Stimulated activated CD8-positive, alpha-beta memory T cell treated with anti-CD3 and anti-CD28 coated beads, Interleukin-12 subunit alpha, Interleukin-12 subunit beta, amount 100 ng/mL, for 24 hours (primary cell): ENCODE measurements at regions not wholly inside any gene's neighbourhood (a gene's known extent, or its start where the extent isn't known, plus 50 kb on each side); places are given as distances from the start of the nearest gene placed in this dataset.

Experiments
- DNase-seq: peaks from one replicate; pipeline ENCODE4 v3.0.0-alpha.2; 2020; ENCODE audit errors: extremely low read depth

DNA sequence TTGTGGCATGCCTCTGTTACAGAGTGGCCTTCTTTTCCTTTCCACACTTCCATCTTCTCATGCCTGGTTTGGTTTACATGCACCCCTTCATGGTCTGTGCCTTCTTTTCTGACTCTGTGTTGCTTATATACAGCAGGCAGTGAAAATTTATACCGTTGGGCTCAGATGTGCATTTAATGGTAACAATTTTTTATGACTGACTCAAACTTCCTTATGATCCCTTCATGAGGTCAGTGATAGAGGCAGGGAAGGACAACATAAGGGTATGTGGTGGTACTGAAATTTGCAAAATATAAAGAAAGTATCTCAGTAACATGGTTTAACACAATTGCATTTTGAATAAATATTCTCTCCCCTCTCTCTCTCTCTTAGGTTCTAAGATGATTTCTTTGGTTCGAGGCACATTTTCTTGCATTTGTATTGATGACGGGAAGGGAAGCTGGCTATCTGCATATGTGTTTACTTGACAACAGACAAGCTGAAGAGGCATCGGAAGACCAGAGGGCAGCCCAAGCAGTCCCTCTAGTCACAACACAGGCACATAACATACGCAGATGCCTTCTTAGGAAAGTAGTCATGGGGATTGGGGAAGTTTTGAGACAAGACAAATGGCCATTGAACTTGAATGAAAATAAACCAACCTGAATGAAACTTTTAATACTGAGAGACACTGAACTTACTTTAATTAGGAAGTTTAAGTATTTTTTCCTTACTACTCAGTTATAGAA lies 163.3 kb upstream of the LEF1 start:
- no peak for DNase-seq

DNA sequence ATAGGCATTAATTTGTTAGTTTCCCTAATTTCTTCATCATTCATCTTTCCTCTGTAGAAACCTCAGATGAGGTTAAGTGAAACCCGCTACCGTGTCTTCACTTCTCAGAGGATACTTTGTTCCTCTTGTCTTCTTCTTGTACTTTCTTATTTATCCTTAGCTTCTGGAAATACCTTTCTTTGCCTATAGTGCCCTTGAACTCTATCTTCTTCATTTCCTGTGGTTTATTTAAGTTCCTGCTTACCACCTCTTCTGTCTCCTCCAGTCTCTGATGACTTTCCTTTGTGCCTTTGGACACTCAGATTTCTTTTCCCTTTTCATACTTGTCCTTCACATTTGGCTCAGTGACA lies 159.6 kb upstream of the LEF1 start:
- DNase-seq = no peak

DNA sequence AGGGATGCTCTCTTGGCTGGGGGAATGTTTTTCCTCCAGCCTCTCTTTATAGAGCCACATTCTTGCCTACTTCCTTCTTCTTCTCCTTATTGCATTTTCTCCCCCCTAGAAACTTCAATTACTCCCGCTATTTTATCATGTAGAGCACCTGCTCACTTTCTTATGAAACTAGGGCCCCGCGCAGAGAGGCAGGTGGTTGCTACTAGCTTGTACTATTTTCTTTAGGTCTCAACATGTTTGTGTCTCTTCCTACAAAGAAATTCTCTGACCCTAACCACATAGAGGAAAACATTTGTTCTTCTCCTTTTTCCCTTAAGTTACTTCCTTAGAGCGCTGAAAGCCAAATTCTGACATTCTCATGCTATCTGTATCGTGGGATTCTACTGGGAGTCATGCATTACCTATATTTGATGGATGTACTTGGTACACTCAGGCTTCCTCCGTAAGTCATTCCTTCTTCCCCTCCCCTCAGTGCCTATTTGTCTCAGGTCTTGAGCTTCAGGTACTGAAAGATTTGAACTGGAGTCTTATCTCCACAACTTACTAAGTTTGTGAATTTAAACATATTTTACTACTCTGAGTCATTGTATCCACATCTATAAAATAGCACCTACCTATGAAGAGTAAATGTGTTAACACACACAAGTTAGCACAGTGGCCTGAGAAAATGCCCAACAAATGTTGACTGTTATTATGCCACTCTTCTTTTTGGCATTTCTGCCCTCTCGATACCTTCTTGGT lies 159.1 kb upstream of the LEF1 start:
- DNase-seq = no peak

DNA sequence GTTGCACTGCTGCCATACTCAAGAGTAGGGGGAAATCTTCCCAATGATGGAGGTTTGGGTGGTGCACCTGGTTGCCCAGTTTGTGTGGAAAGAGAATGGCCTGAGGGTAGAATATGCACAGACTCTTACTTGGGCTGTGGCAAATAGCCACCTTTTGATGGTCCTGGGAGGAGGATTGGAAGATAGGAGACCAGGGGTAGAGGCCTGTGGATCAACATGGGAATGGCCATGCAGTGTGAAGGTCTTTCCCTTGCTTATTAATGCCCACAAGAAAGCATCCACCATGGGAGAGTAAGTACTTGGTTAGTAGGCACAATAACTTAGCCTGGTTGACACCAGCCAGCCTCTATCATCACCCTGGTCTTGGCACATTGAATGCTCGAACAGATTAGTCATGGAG lies 156.8 kb upstream of the LEF1 start:
- no peak for DNase-seq

DNA sequence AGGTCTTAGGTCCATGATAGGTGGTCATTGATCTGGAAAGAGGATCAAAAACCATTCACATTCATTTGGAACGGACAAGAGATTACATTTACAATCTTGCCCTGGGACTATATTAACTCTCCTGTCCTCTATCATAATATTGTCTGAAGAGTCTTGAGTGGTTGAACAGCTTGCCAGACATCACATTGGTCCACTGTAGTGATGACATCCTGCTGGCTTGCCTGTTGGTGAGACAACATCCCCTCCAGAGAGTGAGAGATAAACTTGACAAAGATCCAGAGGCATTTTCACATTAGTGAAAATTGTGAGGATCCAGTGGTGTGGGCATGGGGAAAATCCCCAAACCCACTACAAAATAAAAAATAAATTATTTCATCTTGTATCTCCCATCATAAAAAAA lies 155.7 kb upstream of the LEF1 start:
- no peak for DNase-seq

DNA sequence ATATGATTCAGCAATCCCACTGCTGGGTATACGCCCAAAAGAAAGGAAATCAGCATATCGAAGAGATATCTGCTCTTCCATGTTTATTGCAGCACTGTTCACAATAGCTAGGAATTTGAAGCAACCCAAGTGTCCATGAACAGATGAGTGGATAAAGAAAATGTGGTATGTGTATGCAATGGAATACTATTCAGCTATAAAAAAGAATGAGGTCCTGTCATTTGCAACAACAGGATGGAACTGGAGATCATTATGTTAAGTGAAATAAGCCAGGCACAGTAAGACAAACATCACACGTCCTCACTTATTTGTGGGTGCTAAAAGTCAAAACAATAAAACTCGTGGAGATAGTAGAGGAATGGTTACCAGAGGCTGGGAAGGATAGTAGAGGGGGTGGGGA lies 153.8 kb upstream of the LEF1 start:
- DNase-seq = no peak

DNA sequence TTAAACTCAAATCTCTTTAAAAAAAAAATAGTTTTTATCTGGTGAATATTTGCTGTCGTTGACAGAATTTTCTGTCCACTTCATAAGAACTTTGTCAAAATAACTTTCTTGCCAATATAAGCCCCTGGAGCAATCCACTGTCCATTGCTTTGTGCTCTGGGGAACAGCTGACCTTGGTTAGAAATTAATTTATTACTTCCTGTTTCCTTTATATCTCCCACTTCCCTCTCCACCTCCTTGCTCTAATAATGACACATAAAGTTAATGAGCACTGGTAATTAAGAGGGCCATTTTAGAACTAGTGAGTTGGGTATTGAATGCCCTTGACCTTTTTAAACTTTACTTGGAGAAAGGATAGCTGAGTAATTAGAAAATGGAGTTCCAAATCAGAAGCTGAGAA lies 151.3 kb upstream of the LEF1 start:
- no peak for DNase-seq

DNA sequence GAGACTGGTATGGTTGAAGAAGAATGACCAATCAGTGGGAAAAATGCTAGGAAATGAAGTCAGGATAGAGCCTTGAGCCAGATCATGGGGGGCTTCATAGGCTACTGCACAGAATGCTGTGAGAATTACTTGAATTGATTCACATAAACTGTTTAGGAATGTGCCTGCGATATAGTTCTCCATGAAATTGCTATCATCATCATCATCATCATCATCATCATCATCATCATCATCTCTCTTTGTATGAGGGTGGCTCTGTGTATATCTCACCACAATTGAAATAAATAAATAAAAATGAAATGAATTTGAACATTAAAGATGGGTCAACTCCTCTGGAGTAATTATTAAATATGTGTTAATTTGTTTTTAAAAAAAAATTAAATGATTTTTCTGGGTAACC lies 148.6 kb upstream of the LEF1 start:
- no peak for DNase-seq

DNA sequence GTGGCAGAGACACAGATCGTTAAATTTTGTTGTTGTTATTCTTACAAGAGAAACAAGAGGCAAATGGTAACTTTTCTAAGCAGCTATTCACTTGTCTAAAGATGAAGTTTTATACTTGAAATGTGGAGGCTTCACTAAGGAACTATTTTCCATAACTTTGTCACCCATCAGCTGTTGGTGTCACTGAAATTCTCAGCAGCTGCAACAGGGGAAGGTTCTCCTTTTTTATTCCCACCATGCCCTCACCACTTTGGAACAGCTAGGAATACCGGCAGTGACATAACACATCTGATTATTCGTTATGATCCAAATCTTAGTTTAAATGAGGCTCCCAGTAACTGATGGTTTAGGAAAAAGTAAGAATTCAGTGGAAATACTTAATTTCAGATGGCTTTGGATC lies 147.0 kb upstream of the LEF1 start:
- DNase-seq = no peak

DNA sequence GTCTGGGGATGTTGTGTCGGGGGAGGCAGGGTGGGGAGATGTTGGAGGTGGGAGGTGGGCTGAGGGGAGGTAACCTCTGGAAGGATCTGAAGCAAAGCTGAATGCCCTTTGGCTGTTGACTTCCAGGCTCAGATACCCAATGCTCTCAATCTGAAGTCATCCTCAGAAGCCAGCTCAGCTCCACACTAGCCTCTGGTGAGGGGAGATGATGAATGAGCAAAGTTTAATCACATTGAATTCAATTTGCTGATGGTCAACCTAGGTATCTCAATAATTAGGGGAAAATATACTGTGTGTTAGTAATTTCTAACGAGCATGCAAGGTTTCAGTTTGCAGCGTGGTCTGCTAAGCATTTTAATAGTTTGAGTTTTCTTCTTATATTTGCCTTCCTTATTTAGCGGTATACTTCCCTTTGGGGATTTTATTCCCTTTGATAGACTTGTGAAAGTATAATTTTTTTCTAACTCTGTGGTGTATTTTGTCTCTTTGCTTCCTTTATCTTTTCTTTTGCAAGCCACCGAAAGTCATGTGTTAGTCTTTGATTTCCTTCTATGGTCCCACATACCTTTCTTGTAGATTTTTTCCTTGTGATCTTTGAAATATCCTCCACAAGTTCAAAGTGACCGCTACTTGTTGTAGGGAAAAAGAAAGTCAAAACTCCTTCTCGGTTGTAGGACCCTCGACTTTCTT lies 146.3 kb upstream of the LEF1 start:
- DNase-seq = no peak

DNA sequence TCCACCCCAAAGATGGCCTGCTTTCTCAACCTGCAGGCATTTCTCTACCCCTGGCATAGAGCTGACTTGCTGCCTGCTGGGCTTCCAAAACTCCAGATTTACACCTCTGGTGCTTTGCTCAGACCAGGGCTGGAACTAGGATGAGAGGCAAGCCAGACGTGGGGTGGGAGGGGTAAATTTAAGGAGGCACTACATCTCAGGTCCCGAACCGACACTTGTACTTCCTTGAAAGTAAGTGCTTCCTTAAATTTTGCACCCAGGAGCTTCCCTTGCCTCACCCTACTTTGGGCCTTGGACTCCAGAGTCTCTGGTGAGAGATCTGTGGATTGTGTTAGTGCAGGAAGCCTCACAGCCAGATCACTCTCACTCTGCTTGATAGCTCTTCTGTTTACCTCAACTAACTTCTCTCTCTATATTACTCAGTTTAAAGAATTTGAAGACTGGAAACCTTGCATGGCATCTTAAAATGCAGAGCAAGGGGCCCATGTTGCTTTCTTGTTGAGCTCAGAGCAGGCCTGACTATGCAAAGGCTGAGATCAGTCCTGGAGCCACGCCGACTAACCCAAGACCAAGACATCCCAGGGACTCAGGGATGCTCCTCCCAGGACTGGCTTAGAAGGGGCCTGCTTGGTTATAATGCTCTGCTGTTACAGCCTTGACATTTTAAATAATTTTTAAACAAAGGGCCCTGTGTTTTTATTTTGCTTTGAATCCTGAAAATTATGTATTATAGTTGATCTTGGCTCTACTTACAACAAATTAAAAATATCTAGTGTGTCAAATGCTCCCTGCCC lies 145.0 kb upstream of the LEF1 start:
- no peak for DNase-seq

DNA sequence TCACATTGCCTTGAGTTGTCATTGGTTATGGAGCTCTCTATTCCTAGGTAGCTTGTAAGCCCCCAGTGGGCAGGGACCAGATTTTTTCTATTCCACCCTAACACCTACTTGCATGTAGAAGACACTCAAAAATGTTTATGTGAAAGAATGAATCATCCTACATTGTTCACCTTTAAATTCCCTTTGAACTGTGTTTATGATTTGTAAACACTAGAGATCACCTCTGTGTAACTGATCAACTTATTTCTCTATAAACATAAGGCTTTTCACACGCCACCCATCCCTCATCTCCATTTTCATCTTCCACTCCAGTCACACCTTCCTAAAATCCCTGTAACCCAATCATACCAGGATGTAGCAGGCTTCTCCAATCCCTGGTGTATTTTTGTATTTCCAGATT lies 142.6 kb upstream of the LEF1 start:
- DNase-seq = no peak

DNA sequence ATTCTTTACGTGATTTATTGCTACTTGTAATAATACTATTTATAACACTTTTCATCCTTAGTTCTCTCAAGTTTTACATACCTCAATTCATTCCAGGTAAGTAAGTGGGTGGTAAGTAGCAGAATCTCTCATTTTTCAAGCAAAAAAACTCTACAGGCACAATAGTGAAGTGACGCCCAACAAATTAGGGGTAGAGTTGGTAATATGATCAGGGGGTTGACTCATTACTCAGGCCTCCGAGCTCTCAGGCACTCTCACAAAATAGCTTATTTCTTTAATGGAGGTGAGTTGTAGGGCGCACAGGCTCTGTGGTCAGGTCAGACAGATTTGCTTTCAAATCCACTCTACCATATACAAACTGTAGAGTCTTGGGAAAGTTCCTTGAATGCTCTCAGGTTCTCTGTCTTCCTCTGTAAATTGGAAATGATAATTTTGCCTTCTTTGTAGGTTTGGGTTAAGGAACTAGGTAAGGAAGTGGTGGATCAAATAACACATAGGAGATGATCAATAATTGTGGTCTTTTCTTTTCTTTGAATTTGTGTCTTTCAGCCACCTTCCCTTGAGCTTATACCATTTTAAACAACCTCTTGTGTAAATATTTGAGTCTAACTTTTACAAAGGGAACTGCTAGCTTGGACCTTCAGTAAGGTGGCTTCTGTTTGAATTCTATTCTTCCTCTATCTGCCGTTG lies 134.9 kb upstream of the LEF1 start:
- DNase-seq = no peak

DNA sequence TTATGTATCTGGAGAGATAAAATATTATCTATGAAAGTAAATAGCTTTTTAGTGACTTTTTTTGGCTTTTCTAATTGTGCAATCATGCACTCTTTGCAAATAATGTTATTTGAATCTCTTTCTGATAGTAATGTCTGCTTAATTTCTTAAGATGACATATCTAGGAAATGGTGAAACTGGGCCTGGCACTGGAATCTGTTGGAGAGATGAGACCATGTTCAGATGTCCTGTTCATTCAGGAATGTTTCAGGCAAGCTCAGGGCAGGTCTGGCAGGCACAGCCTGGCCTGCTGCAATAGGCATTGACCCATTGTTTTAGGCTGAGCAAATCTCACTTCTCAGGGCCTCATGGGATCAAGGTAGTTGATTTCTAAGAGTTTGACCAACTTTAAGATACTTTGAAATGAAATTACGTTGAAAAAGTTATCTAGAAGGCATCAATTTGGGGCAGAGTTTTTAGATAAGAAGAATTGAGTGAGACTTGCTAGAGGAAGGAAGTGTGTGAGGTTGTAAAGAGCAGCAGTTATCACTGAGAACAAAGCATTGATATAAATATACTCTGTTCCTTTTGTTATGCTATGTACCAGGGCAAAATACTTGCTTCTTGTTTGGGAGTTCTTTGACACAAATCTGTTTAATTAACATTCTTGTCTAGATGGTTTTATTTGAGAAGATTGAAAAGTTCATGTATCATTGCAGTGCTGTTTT lies 133.0 kb upstream of the LEF1 start:
- DNase-seq = no peak

DNA sequence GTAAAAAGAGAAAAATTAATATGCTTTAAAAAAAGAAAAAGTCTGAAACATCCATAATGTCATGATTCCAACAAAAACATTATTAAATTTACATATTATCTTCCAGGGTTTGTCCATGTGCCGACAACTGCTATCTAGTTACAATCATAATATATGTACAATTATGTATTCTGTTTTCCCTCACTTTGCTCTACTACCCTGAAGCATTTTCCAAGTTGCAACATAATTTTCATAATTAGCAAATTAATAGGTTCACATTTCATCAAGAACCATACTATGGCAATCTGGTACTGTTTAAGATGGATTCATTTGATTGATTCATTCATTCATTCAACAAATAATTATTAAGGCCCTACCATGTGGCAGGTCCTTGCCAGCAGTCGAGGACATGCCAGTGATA lies 128.9 kb upstream of the LEF1 start:
- no peak for DNase-seq

DNA sequence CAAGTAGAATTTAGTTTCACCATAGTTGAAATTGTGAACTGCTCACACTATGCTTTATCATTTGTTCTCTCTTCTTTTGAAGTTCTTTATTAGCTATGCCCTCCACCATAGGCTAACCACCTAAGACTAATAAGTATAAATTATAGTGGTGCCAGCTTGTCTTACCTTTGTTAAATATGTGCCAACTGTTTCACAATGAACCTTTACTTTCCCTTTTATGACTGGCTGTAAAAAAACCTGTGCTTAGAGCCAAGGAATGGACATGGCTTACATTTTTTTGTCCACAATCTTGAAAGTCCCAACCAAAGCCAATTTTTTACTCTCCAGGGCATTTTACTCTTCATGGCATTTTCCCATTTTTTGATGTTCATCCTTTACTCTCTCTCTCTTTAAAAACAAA lies 123.5 kb upstream of the LEF1 start:
- DNase-seq = no peak

DNA sequence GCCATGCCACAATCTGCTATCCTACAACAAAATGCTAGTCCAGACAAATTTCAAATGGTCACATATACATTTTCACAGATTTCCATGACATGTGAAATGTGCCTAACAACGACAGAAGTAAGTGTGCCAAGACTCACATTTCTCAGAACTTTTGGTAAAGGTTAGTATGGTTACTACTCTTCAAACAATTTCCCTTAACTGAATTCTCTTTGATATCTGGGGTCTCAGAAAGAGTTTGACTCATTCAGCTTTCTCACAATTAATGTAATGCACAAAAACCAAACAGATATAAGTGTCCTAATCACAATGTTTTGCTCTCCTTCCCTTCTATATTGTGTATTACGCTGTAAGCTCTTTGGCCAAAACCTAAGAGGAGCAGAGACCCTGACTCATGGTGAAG lies 122.4 kb upstream of the LEF1 start:
- no peak for DNase-seq

DNA sequence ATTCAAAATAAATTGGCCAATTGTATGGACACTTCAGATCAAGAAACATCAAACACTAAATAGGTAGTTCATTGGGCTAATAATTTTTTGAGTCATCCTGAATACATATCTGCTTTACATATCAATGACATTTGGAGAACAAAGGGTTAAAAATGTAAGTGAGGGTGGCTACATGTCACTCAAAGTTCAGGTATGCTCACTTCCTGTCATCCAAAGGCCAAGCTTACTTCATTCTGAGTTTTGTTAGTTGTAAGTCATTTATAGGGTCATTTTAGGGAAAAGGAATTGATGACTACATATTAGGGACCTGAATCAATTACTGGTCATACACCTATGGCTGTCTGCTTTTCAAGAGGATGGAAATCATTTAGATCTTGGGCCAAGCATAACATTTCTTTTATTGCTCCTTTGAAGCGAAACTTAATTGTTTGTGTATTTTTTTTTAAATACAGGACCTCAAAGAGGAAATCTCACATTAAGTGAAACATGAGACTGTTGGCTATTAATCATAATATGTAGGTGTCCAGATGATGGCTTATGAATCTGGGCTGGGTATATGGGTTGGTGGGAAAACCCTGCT lies 119.2 kb upstream of the LEF1 start:
- no peak for DNase-seq

DNA sequence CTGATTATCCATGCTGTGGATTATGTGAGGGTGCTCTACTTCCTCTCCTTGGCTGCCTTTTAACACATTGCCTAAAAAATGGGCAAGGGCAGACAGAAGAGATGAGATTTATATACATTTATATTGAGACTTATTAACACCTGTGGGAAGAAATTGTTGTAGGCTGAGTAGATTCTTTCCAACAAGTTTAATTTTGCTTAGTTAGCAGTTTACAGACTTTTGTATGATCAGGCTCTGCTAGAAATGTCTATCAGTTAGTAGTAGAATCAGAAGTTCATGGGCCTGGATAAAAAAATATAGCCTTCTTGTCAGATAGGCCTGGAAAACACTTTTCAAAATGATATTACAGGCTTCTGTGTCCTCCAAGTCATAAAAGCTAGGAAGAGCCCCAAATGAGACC lies 111.3 kb upstream of the LEF1 start:
- DNase-seq = no peak

DNA sequence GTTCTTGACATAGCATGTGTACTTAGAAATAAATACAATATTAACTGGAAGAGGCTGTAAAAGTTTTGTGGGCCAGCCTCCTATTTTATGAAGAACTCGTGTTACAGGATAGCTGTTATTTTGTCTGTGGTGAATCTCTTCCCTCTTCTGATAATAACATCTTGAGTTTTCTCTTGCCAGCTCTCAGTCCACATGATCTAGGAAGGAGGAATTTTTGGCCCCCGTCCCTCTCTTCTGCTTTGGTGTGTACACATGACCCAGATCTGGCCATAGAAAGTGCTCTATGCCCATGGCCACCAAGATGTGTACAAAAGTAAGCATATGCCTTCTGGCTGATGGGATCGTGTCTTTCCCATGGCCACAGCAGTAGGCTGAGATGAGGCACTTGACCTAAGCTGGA lies 108.0 kb upstream of the LEF1 start:
- no peak for DNase-seq

DNA sequence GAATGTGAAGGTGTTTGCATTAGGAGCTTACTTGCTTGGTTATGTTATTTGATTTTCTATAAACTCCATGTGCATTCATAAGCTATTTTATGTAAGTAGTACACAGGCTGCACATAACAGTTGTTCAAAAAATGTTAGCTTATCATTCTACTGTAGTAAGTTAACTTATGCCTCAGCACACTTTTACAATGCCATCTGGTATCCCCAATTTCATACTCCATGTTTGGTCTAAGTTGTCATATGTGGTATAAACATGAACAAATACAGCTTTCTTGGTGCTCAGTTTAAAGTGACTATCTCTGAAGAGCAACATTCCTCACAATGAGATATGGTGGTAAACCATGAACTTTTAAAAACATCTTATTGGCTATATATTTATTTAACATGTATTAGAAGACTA lies 104.3 kb upstream of the LEF1 start:
- no peak for DNase-seq
